WERI-Rb-1 (cell line): ENCODE measurements at regions not wholly inside any gene's neighbourhood (a gene's known extent, or its start where the extent isn't known, plus 50 kb on each side); places are given as distances from the start of the nearest gene placed in this dataset.
A peak's percentile ranks its signal among the peaks of the same experiment; 100 is the strongest.

ENCODE experiments used
- DNase-seq: peaks from one replicate; pipeline ENCODE4 v3.0.0-alpha.2; 2020
- H3K27ac ChIP-seq: fragments of 250-450 bp; sonication (Bioruptor Pico); 2 replicates; pipeline ENCODE4 v1.5.1; 2020; ENCODE audit warnings: mild to moderate bottlenecking, moderate library complexity
- H3K27me3 ChIP-seq: fragments of 250-450 bp; sonication (Bioruptor Pico); 2 replicates; pipeline ENCODE4 v1.5.1; 2021; ENCODE audit warnings: mild to moderate bottlenecking, low read depth, moderate library complexity; ENCODE audit not compliant: insufficient read depth, severe bottlenecking
- H3K36me3 ChIP-seq: fragments of 250-450 bp; sonication (Bioruptor Pico); 2 replicates; pipeline ENCODE4 v1.5.1; 2020; ENCODE audit warnings: mild to moderate bottlenecking, moderate library complexity
- H3K4me3 ChIP-seq: 2 replicates; pipeline ENCODE4 v1.5.1; 2011; ENCODE audit warnings: low read depth, mild to moderate bottlenecking, control low read depth, low read length
- H3K9me3 ChIP-seq: fragments of 250-450 bp; sonication (Bioruptor Pico); 2 replicates; pipeline ENCODE4 v1.5.1; 2021; ENCODE audit warnings: mild to moderate bottlenecking, moderate library complexity; ENCODE audit not compliant: severe bottlenecking
- TF ChIP-seq, protein P1 (sequence below): IDR thresholded peaks from 2 replicates; pipeline ENCODE4 v1.5.1; 2011; ENCODE audit warnings: low read depth, mild to moderate bottlenecking, control low read depth, inconsistent platforms, low read length

- DNase-seq, result no peak
- TF ChIP-seq, protein P1, sequence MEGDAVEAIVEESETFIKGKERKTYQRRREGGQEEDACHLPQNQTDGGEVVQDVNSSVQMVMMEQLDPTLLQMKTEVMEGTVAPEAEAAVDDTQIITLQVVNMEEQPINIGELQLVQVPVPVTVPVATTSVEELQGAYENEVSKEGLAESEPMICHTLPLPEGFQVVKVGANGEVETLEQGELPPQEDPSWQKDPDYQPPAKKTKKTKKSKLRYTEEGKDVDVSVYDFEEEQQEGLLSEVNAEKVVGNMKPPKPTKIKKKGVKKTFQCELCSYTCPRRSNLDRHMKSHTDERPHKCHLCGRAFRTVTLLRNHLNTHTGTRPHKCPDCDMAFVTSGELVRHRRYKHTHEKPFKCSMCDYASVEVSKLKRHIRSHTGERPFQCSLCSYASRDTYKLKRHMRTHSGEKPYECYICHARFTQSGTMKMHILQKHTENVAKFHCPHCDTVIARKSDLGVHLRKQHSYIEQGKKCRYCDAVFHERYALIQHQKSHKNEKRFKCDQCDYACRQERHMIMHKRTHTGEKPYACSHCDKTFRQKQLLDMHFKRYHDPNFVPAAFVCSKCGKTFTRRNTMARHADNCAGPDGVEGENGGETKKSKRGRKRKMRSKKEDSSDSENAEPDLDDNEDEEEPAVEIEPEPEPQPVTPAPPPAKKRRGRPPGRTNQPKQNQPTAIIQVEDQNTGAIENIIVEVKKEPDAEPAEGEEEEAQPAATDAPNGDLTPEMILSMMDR, result no peak
These were observed 1049.3 kb downstream of the NTRK3 start for GRCh38 chr15:87207251-87207650.

GRCh38 chr15:87201986-87202385 lies 1054.6 kb downstream of the NTRK3 start:
- H3K27me3 ChIP-seq, result no peaks in the 10 kb centered on the region
- H3K9me3 ChIP-seq, result no peaks in the 10 kb centered on the region
- no peak overlapping the region for H3K4me3 ChIP-seq
- H3K36me3 ChIP-seq, result no peaks in the 10 kb centered on the region
- TF ChIP-seq, protein P1, result no peak
- H3K27ac ChIP-seq, result no peak overlapping the region
- DNase-seq, result no peak

More at GRCh38 chr15:87207251-87207650, 1049.3 kb downstream of the NTRK3 start:
- H3K27ac ChIP-seq, result peak overlapping the region; percentile 71
- H3K27me3 ChIP-seq, result no peaks in the 10 kb centered on the region
- no peaks in the 10 kb centered on the region for H3K36me3 ChIP-seq
- no peaks in the 10 kb centered on the region for H3K9me3 ChIP-seq
- H3K4me3 ChIP-seq, result no peak overlapping the region

DNA sequence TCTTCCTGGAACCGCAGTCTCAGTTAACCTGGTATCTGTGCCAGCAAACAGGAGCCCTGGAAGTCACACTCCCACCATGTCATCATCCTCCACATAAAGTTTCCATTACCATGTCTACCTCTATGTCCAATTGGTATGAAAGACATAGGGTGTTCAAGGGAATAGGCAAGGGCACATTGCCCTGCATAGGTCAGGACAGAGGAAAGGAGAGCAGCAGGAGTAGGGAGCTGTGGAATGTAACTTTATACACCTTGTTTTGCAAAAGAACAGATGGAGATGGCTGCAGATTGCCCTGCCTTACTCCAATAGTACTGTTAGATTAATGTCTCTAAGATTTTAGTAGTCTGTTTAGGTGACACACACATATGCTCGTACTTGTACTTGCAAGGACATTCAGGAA lies 1056.4 kb downstream of the NTRK3 start:
- Histone ChIP-seq H3K4me3 (no peak overlapping the region), H3K27me3 (no peaks in the 10 kb centered on the region), H3K36me3 (no peaks in the 10 kb centered on the region)

DNA sequence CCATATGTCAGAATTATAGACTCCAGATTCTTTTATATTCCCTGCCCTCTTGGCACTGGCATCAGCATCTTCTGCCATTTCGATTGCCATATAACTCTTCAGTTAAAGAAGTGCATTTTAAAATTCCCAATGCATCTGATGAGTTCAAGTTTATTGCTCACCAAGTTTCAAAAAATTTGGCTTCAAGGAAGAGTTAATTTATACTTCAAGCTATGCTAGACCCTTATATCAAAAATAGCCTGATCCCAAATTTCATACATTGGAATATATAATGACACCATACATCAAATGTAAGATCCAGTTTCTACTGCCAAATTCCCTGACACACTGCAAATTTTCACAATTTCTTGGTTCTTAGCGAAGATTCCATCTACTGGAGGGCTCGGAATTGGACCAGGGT lies 1058.6 kb downstream of the NTRK3 start:
- Histone ChIP-seq H3K27me3 (no peaks in the 10 kb centered on the region), H3K36me3 (no peaks in the 10 kb centered on the region), H3K4me3 (no peak overlapping the region), H3K27ac (no peak overlapping the region), H3K9me3 (no peaks in the 10 kb centered on the region)
- TF ChIP-seq, protein P1, result no peak
- no peak for DNase-seq

More for the DNA sequence above, 1056.4 kb downstream of the NTRK3 start:
- H3K27ac ChIP-seq, result no peak overlapping the region
- DNase-seq, result no peak
- TF ChIP-seq, protein P1, result no peak
- no peaks in the 10 kb centered on the region for H3K9me3 ChIP-seq

DNA sequence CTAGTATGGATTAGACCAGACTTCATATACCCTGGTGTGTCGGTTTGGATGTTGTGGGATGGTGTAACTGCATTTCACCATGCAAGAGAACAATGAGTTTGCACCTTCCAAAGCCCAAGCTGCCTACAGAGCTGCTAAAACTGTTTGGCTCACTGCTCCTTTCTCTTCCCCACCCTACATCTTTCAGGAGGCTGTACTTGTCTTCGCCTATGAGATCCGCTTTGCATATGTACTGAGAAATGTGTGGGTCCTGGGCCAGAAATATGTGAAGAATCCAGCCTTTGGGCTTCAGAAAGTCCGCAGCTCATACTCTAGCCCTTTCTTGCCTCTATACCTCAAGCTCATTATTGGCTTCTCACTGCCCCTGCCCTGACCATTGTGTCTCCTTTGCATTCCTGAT lies 1060.0 kb downstream of the NTRK3 start:
- no peaks in the 10 kb centered on the region for H3K36me3 ChIP-seq
- TF ChIP-seq, protein P1, result no peak
- H3K4me3 ChIP-seq, result no peak overlapping the region
- H3K27me3 ChIP-seq, result no peaks in the 10 kb centered on the region
- H3K27ac ChIP-seq, result no peak overlapping the region
- no peaks in the 10 kb centered on the region for H3K9me3 ChIP-seq
- peak; percentile 11 for DNase-seq

- H3K27me3 ChIP-seq, result no peaks in the 10 kb centered on the region
- TF ChIP-seq, protein P1, result no peak
- no peaks in the 10 kb centered on the region for H3K36me3 ChIP-seq
These were observed 1063.1 kb downstream of the NTRK3 start for GRCh38 chr15:87193481-87193880.

More at GRCh38 chr15:87193481-87193880, 1063.1 kb downstream of the NTRK3 start:
- no peaks in the 10 kb centered on the region for H3K9me3 ChIP-seq
- no peak for DNase-seq
- H3K4me3 ChIP-seq, result no peak overlapping the region
- H3K27ac ChIP-seq, result no peak overlapping the region
